A673 (cell line): ENCODE measurements at regions not wholly inside any gene's neighbourhood (a gene's known extent, or its start where the extent isn't known, plus 50 kb on each side); places are given as distances from the start of the nearest gene placed in this dataset.

ENCODE experiments used
- BruUV-seq: library from RNA; stranded (reverse); fragments of 400-500 nt; replicated peaks from 2 replicates; lab custom pipeline; 2021; lab: Mats Ljungman, UMichigan
- CTCF ChIA-PET: fragments of 300-600 bp; sonication (Branson Sonifier 250); formaldehyde crosslinking; loops from one replicate; lab custom pipeline; 2022; ENCODE audit warnings: antibody characterized with exemption; lab: Charles Lee
- POLR2A ChIA-PET: fragments of 300-600 bp; sonication (Branson Sonifier 250); formaldehyde crosslinking; loops from one replicate; lab custom pipeline; 2022; ENCODE audit warnings: antibody characterized with exemption; ENCODE audit not compliant: low non-redundant PET; lab: Charles Lee
- DNase-seq: peaks from one replicate; pipeline ENCODE4 v3.0.0-alpha.2; 2015; ENCODE audit warnings: low spot score
- H3K27ac ChIP-seq: fragments of 200-600 bp; sonication (generic); 2 replicates; pipeline ENCODE4 v1.5.1; 2016; ENCODE audit warnings: mixed run types, low read depth, mild to moderate bottlenecking, mixed read lengths, antibody characterized with exemption, low read length; ENCODE audit not compliant: poor library complexity, severe bottlenecking
- H3K27me3 ChIP-seq: fragments of 200-600 bp; sonication (generic); replicated peaks from 2 replicates; pipeline ENCODE4 v1.6.1; 2017; ENCODE audit warnings: mixed run types, low read depth, mild to moderate bottlenecking, mixed read lengths, antibody characterized with exemption, low read length; ENCODE audit not compliant: insufficient read depth, poor library complexity
- H3K36me3 ChIP-seq: fragments of 200-600 bp; sonication (generic); 2 replicates; pipeline ENCODE4 v1.6.1; 2016; ENCODE audit warnings: mixed run types, mild to moderate bottlenecking, mixed read lengths, antibody characterized with exemption, low read length; ENCODE audit not compliant: insufficient read depth, poor library complexity, severe bottlenecking
- H3K4me1 ChIP-seq: fragments of 200-600 bp; sonication (generic); 2 replicates; pipeline ENCODE4 v1.6.1; 2017; ENCODE audit warnings: mixed run types, mild to moderate bottlenecking, mixed read lengths, antibody characterized with exemption, low read length; ENCODE audit not compliant: insufficient read depth, poor library complexity, severe bottlenecking
- H3K4me3 ChIP-seq: fragments of 200-600 bp; sonication (generic); 2 replicates; pipeline ENCODE4 v1.5.1; 2016; ENCODE audit warnings: low read depth, mixed run types, mild to moderate bottlenecking, mixed read lengths, low read length; ENCODE audit not compliant: poor library complexity, severe bottlenecking
- H3K9me3 ChIP-seq: fragments of 200-600 bp; sonication (generic); 2 replicates; pipeline ENCODE4 v1.6.1; 2016; ENCODE audit warnings: mixed run types, low read depth, mild to moderate bottlenecking, mixed read lengths, antibody characterized with exemption, low read length; ENCODE audit not compliant: poor library complexity, severe bottlenecking
- CTCF ChIP-seq: fragments of 300-800, 200-600 bp; sonication (generic); conservative IDR thresholded peaks from 2 replicates; pipeline ENCODE4 v1.5.1; 2017; ENCODE audit warnings: low read depth, mild to moderate bottlenecking, antibody characterized with exemption, low read length, moderate library complexity, mixed read lengths
- EZH2 ChIP-seq: fragments of 200-600 bp; sonication (generic); IDR thresholded peaks from 2 replicates; pipeline ENCODE4 v1.6.1; 2017; ENCODE audit warnings: borderline replicate concordance, low read depth, mild to moderate bottlenecking, mixed read lengths, antibody characterized with exemption, low read length; ENCODE audit not compliant: poor library complexity, severe bottlenecking
- intact Hi-C: fragments of 100-400 bp; cut with micrococcal nuclease; formaldehyde crosslinking; loops from one replicate; pipeline ENCODE4 v1.10.0; 2022; ENCODE audit not compliant: unreplicated experiment

- intact Hi-C loops, result no loop called here
- Histone ChIP-seq H3K27me3 (no peaks in the 10 kb centered on the region), H3K4me3 (no peak overlapping the region), H3K9me3 (peaks cover 17% of the 10 kb centered on the region), H3K27ac (no peak overlapping the region), H3K4me1 (no peaks in the 10 kb centered on the region), H3K36me3 (no peaks in the 10 kb centered on the region)
- DNase-seq, result no peak
- ChIA-PET CTCF (no interaction called here), POLR2A (no interaction called here)
- TF ChIP-seq EZH2 (no peak), CTCF (no peak)
- no TSS peak for BruUV-seq
Observed at GRCh38 chr1:208724079-208724478, 479.9 kb upstream of the PLXNA2 start.

DNA sequence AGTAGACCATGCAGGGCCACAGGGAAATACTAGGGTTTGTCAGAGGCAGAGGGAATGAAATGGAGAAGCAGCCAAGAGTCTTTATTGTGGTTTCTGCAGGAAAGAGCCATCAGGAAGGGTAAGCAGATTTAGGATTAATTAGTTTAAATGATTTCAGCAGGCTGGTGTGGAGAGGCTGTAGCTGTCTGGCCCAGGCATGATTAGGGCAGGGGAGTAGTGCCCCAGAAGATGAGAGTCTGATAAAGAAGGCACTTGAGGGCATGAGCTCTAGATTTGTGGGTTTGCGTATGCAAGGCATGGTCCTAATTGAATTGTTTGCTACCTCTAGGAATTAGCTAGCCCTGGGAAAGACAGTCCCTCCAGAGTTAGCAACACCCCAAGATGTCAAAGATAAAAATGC is 484.6 kb upstream of the PLXNA2 start:
- TF ChIP-seq EZH2, result no peak
- no peak for TF ChIP-seq CTCF
- intact Hi-C loops, result no loop called here
- no TSS peak for BruUV-seq
- H3K36me3 ChIP-seq, result no peaks in the 10 kb centered on the region
- no peak for DNase-seq
- no peaks in the 10 kb centered on the region for H3K4me1 ChIP-seq
- H3K27ac ChIP-seq, result no peak overlapping the region
- no peak overlapping the region for H3K4me3 ChIP-seq
- POLR2A ChIA-PET, result no interaction called here
- H3K27me3 ChIP-seq, result peaks cover 4% of the 10 kb centered on the region
- H3K9me3 ChIP-seq, result no peaks in the 10 kb centered on the region
- CTCF ChIA-PET, result no interaction called here

- ChIA-PET CTCF (no interaction called here), POLR2A (no interaction called here)
- H3K27me3 ChIP-seq, result peaks cover 4% of the 10 kb centered on the region
- H3K4me3 ChIP-seq, result no peak overlapping the region
- no peak for TF ChIP-seq EZH2
- no peak for TF ChIP-seq CTCF
- H3K9me3 ChIP-seq, result no peaks in the 10 kb centered on the region
- H3K36me3 ChIP-seq, result no peaks in the 10 kb centered on the region
- peak; percentile 5 for DNase-seq
- no peaks in the 10 kb centered on the region for H3K4me1 ChIP-seq
- intact Hi-C loops, result no loop called here
- BruUV-seq, result no TSS peak
- H3K27ac ChIP-seq, result no peak overlapping the region
Observed at GRCh38 chr1:208731981-208732821, 488.0 kb upstream of the PLXNA2 start.
